D721Med (cell line): ENCODE measurements at regions not wholly inside any gene's neighbourhood (a gene's known extent, or its start where the extent isn't known, plus 50 kb on each side); places are given as distances from the start of the nearest gene placed in this dataset.
A peak's percentile ranks its signal among the peaks of the same experiment; 100 is the strongest.

Source experiments
- DNase-seq: peaks from one replicate; pipeline ENCODE4 v3.0.0; 2011; ENCODE audit warnings: low spot score; ENCODE audit not compliant: insufficient read length
- FAIRE-seq: peaks from 2 replicates; lab custom pipeline; 2011; peaks lifted over from hg19 to GRCh38; lab: Jason Lieb, UNC
- TF ChIP-seq, protein P1 (sequence below): IDR thresholded peaks from 2 replicates; pipeline ENCODE4 v1.5.1; 2012; ENCODE audit warnings: mild to moderate bottlenecking, control low read depth; ENCODE audit not compliant: insufficient read depth; ENCODE audit errors: missing control alignments

DNA sequence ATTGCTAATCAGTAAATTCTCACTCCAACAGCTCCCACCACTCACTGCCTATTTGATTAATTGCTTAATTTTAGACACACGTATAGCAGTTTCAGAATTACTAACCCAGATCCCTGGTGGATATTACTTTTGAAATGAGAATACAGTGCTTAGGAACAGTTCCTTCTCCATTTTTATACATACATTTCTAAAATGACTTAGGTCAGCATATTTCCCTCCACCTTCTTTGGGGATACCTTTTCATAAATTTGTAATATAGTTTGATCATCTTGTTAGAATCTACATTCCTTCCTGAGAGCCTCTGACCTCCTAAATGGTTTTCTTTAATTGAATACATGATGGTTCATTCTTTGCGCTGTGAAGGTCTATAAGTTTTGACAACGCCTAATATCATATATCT, 279.8 kb upstream of the NETO1 start:
- DNase-seq (no peak), FAIRE-seq (no peak)
- TF ChIP-seq, protein P1, sequence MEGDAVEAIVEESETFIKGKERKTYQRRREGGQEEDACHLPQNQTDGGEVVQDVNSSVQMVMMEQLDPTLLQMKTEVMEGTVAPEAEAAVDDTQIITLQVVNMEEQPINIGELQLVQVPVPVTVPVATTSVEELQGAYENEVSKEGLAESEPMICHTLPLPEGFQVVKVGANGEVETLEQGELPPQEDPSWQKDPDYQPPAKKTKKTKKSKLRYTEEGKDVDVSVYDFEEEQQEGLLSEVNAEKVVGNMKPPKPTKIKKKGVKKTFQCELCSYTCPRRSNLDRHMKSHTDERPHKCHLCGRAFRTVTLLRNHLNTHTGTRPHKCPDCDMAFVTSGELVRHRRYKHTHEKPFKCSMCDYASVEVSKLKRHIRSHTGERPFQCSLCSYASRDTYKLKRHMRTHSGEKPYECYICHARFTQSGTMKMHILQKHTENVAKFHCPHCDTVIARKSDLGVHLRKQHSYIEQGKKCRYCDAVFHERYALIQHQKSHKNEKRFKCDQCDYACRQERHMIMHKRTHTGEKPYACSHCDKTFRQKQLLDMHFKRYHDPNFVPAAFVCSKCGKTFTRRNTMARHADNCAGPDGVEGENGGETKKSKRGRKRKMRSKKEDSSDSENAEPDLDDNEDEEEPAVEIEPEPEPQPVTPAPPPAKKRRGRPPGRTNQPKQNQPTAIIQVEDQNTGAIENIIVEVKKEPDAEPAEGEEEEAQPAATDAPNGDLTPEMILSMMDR: no peak

DNA sequence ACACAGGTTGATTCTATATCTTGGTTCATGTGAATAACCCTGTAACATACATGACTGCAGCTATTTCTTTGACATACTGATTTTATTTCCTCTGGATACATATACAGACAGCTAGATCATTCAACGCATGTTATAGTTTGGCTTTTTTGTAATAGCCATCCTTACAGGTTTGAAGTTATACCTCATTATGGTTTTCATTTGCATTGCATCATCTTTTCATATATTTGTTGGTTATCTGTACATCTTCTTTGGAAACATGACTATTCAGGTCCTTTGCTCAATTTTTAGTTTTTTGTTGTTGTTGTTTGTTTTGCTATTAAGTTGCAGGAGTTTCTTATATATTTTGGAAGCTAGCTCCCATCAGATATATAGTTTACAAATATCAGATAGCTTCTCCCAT, 276.2 kb upstream of the NETO1 start:
- FAIRE-seq: peak; percentile 100
- TF ChIP-seq, protein P1: no peak

DNA sequence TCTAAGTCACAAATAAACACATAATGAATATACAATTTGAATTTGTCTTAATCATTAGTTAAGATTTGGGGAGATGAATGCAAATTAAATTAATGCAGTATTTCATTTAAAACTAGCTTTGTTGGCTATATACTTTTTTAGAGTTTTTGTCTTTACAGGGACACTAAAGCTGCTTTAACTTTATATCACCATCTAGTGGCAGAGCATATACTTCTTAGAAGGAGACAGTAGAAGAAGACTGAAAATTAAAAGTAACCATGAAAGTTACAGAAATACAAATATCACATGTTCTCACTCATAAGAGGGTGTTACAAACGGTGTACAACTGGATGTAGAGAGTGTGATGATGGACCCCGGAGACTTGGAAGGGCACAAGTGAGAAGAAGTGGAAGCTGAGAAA, 268.3 kb upstream of the NETO1 start:
- FAIRE-seq (peak; percentile 99), DNase-seq (no peak)
- TF ChIP-seq, protein P1: peak; percentile 18

More for the DNA sequence above, 276.2 kb upstream of the NETO1 start:
- no peak for DNase-seq

DNA sequence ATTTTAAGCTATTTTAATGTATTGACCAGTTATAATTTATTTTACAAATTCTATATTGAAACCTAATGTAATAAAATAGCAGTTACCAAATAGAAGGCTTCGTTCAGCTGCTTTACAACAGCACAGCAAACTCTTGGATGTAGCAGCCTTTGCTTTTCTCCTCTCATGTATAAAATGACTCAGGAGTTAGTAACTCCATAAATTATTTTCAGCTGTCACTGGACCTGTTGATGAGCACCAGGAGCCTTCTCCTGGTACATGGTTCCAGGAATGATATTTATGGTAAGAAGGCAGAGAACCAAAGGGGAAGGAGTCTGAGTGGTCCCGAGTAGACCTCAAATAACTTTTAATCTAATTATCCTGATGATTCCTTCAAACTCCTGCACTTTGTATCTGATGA, 256.4 kb upstream of the NETO1 start:
- TF ChIP-seq, protein P1: no peak
- DNase-seq: no peak
- FAIRE-seq: no peak

DNA sequence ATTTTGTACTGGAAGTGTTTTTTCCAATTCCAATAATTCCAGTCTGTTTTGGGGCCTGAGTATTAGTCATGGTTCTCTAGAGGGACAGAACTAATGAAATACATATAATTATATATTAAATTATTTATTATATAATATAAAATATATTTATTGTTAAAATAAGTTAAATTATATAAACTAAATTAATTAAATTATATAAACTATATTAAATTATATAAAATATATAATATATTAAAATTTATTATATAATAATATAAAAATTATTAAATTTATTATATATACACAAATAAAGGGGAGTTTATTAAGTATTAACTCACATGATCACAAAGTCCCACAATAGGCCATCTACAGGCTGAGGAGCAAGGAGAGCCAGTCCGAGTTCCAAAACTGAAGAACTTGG, 253.4 kb upstream of the NETO1 start:
- TF ChIP-seq, protein P1: no peak
- DNase-seq: no peak
- FAIRE-seq: no peak

DNA sequence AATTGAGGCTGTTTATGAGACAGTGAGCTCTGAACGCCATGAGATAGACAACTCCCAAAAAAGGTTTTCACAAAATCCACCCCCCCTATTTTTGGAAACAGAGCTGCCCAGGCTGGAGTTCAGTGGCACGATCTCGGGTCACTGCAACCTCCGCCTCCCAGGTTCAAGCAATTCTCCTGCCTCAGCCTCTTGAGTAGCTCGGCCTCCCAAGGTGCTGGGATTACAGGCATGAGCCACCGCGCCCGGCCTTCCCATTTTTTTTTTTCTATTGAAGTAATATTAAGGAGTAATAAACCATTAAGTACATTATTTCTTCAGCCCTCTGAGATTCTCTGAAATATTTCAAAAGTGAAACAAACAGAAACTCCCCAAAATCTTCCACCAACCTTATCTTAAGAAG, 252.8 kb upstream of the NETO1 start:
- DNase-seq (no peak), FAIRE-seq (peak; percentile 73)
- TF ChIP-seq, protein P1: no peak

DNA sequence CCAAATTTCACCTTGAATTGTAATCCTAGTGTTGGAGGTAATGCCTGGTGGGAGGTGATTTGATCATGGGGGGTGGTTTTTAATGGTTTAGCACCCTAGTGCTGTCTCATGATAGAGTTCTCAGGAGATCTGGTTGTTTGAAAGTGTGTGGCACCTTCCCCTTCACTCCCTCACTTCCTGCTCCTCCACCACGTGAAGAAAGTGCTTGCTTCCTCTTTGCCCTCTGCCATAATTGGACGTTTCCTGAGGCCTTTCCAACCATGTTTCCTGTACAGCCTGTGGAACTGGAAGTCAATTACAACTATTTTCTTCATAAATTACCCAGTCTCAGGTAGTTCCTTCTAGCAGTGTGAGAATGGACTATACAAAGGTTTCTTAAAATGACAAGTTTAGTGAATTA, 251.8 kb upstream of the NETO1 start:
- TF ChIP-seq, protein P1: no peak
- DNase-seq (no peak), FAIRE-seq (no peak)
